ENCODE measurements at regions not wholly inside any gene's neighbourhood (a gene's known extent, or its start where the extent isn't known, plus 50 kb on each side); places are given as distances from the start of the nearest gene placed in this dataset.

GRCh38 chr4:78673337-78673736 lies 102.8 kb upstream of the BMP2K start:
- 98% methylated on average over 2 of the region's 2 CpGs for WGBS (ENCODE audit: low lambda C conversion rate)
- no peak for FAIRE-seq
- POLR2A ChIA-PET = no interaction called here

More at GRCh38 chr4:78673337-78673736, 102.8 kb upstream of the BMP2K start:
- DNase-seq (ENCODE audit: low spot score) (no peak), ATAC-seq (no peak)
- in situ Hi-C loops (cut with HindIII; ENCODE audit: extremely low pct_ligation_motif_present, low pct_unique_long_range_greater_than_20kb) (no loop called here), intact Hi-C loops (cut with micrococcal nuclease; ENCODE audit: unreplicated experiment) (no loop called here)
- Histone ChIP-seq H3K36me3 (replicated peaks in 1 of 2; ENCODE audit: control insufficient read depth in 1 of 2, insufficient read depth in 2 of 2, low read length in 2 of 2) (no peaks in the 10 kb centered on the region), H3K4me3 (replicated peaks in 1 of 3; ENCODE audit: insufficient read depth in 1 of 3, low read depth in 2 of 3, low read length in 3 of 3) (no peak overlapping the region), H3K4me2 (ENCODE audit: low read depth, low read length) (no peak overlapping the region), H3K9me3 (ENCODE audit: low read length) (no peaks in the 10 kb centered on the region), H2AFZ (ENCODE audit: low read length) (no peak overlapping the region), H3K4me1 (ENCODE audit: insufficient read depth, low read length) (peaks cover 38% of the 10 kb centered on the region), H3K27ac (ENCODE audit: extremely low read length, insufficient read depth, low read length) (no peak overlapping the region), H3K79me2 (ENCODE audit: insufficient read depth, low read length) (no peaks in the 10 kb centered on the region), H3K9ac (ENCODE audit: insufficient read depth, low read depth, low read length) (no peak overlapping the region), H4K20me1 (ENCODE audit: insufficient read depth, low read length) (no peaks in the 10 kb centered on the region), H3K27me3 (ENCODE audit: control insufficient read depth in 1 of 2, insufficient read depth in 2 of 2, low read length in 2 of 2) (no peaks in the 10 kb centered on the region)
- CTCF ChIA-PET (ENCODE audit: low intra/inter-chr PET ratio, low total read pairs) = no interaction called here
- BruUV-seq (replicated peaks) = no TSS peak
- TF ChIP-seq KAT2B (IDR thresholded peaks at IDR 0.05; ENCODE audit: borderline replicate concordance, low read depth, low read length) = no peak
- no peak for TF ChIP-seq MLXIP (CRISPR knock-in tag; IDR thresholded peaks at IDR 0.05; ENCODE audit: borderline replicate concordance)
- no peak for TF ChIP-seq FOXJ3 (CRISPR knock-in tag; IDR thresholded peaks at IDR 0.05; ENCODE audit: borderline replicate concordance)
- TF ChIP-seq NFRKB (IDR thresholded peaks at IDR 0.05) = no peak
- no peak for TF ChIP-seq SETDB1 (CRISPR knock-in tag; IDR thresholded peaks at IDR 0.05; ENCODE audit: borderline replicate concordance)
- TF ChIP-seq RFX1 (IDR thresholded peaks at IDR 0.05) = no peak
- TF ChIP-seq RFXAP (CRISPR knock-in tag; IDR thresholded peaks at IDR 0.05; ENCODE audit: borderline replicate concordance) = no peak
- TF ChIP-seq KAT7 (CRISPR knock-in tag; IDR thresholded peaks at IDR 0.05; ENCODE audit: borderline replicate concordance) = no peak
- TF ChIP-seq AGO2 (optimal IDR thresholded peaks at IDR 0.05; ENCODE audit: low read depth, low read length) = no peak
- TF ChIP-seq PBX2 (CRISPR knock-in tag; IDR thresholded peaks at IDR 0.05) = no peak
- no peak for TF ChIP-seq ATF7-NPFF (CRISPR knock-in tag; IDR thresholded peaks at IDR 0.05; ENCODE audit: low read depth)
- no peak for TF ChIP-seq RARA (CRISPR knock-in tag; IDR thresholded peaks at IDR 0.05)
- no peak for TF ChIP-seq ZNF280B (CRISPR knock-in tag; IDR thresholded peaks at IDR 0.05; ENCODE audit: borderline replicate concordance)
- TF ChIP-seq ATF2 (CRISPR knock-in tag; IDR thresholded peaks at IDR 0.05) = no peak

All from HepG2 (cell line).